Osteoblast (primary cell): ENCODE measurements at regions not wholly inside any gene's neighbourhood (a gene's known extent, or its start where the extent isn't known, plus 50 kb on each side); places are given as distances from the start of the nearest gene placed in this dataset.

Experiments used
- DNase-seq: peaks from one replicate; pipeline ENCODE4 v3.0.0; 2011; ENCODE audit warnings: low spot score, mixed read lengths; ENCODE audit not compliant: insufficient read length; ENCODE audit errors: missing footprints
- H2AFZ ChIP-seq: 2 replicates; pipeline ENCODE4 v1.6.0; 2011; ENCODE audit warnings: mild to moderate bottlenecking, low read length
- H3K27ac ChIP-seq: 2 replicates; pipeline ENCODE4 v1.5.1; 2011; ENCODE audit warnings: mild to moderate bottlenecking, low read depth, low read length, moderate library complexity
- H3K27me3 ChIP-seq: 2 replicates; pipeline ENCODE4 v1.6.0; 2012; ENCODE audit warnings: mild to moderate bottlenecking, control low read depth, inconsistent platforms, low read length, moderate library complexity; ENCODE audit not compliant: insufficient read depth
- H3K36me3 ChIP-seq: 2 replicates; pipeline ENCODE4 v1.5.1; 2011; ENCODE audit warnings: mild to moderate bottlenecking, low read length, control low read depth, moderate library complexity; ENCODE audit not compliant: insufficient read depth
- H3K4me1 ChIP-seq: 2 replicates; pipeline ENCODE4 v1.5.1; 2011; ENCODE audit warnings: mild to moderate bottlenecking, low read length, control low read depth, moderate library complexity; ENCODE audit not compliant: insufficient read depth
- H3K4me2 ChIP-seq: 2 replicates; pipeline ENCODE4 v1.6.0; 2011; ENCODE audit warnings: mild to moderate bottlenecking, low read length; ENCODE audit not compliant: insufficient read depth
- H3K4me3 ChIP-seq: fragments of 200-600 bp; sonication (generic); 3 replicates; pipeline ENCODE4 v1.5.1; 2012; ENCODE audit warnings: mild to moderate bottlenecking, low read length, inconsistent platforms; ENCODE audit not compliant: insufficient read depth
- H3K79me2 ChIP-seq: 2 replicates; pipeline ENCODE4 v1.6.0; 2012; ENCODE audit warnings: mild to moderate bottlenecking, low read length, control low read depth, inconsistent platforms; ENCODE audit not compliant: insufficient read depth
- H3K9me3 ChIP-seq: 2 replicates; pipeline ENCODE4 v1.5.1; 2011; ENCODE audit warnings: low read depth, low read length, control low read depth
- H4K20me1 ChIP-seq: 2 replicates; pipeline ENCODE4 v1.6.0; 2012; ENCODE audit warnings: mild to moderate bottlenecking, low read length, control low read depth; ENCODE audit not compliant: insufficient read depth
- TF ChIP-seq, protein P1 (sequence below): IDR thresholded peaks from 2 replicates; pipeline ENCODE4 v1.5.1; 2011; ENCODE audit warnings: mild to moderate bottlenecking, low read depth, low read length, moderate library complexity; ENCODE audit errors: extremely low read depth

DNA sequence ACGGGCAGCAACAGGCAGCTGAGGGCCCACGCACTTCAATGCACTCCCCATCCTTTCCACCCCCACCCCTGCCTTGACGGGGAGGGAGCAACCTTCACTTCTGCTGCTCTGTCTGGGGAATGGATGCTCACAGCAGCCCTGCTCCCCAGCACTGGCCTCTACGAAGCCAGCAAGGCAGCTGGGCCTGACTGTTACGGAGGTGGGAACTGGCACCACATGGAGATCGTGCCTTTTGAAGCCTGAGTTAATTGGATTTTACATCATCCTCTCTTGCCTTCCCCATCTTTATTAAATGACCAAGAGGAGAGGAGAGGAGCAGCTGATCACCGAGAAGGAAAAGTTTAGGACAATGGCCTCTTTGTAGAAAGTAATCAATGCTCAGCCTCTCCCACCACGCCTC is 187.0 kb upstream of the RPL38 start:
- H3K4me2 ChIP-seq = no peak overlapping the region
- H3K79me2 ChIP-seq = no peaks in the 10 kb centered on the region
- H4K20me1 ChIP-seq = no peaks in the 10 kb centered on the region
- TF ChIP-seq, protein P1, sequence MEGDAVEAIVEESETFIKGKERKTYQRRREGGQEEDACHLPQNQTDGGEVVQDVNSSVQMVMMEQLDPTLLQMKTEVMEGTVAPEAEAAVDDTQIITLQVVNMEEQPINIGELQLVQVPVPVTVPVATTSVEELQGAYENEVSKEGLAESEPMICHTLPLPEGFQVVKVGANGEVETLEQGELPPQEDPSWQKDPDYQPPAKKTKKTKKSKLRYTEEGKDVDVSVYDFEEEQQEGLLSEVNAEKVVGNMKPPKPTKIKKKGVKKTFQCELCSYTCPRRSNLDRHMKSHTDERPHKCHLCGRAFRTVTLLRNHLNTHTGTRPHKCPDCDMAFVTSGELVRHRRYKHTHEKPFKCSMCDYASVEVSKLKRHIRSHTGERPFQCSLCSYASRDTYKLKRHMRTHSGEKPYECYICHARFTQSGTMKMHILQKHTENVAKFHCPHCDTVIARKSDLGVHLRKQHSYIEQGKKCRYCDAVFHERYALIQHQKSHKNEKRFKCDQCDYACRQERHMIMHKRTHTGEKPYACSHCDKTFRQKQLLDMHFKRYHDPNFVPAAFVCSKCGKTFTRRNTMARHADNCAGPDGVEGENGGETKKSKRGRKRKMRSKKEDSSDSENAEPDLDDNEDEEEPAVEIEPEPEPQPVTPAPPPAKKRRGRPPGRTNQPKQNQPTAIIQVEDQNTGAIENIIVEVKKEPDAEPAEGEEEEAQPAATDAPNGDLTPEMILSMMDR = no peak
- H3K36me3 ChIP-seq = no peaks in the 10 kb centered on the region
- no peaks in the 10 kb centered on the region for H3K4me1 ChIP-seq
- H3K27me3 ChIP-seq = no peaks in the 10 kb centered on the region
- H3K27ac ChIP-seq = no peak overlapping the region
- no peak for DNase-seq
- H3K4me3 ChIP-seq = no peak overlapping the region
- no peak overlapping the region for H2AFZ ChIP-seq
- H3K9me3 ChIP-seq = no peaks in the 10 kb centered on the region

DNA sequence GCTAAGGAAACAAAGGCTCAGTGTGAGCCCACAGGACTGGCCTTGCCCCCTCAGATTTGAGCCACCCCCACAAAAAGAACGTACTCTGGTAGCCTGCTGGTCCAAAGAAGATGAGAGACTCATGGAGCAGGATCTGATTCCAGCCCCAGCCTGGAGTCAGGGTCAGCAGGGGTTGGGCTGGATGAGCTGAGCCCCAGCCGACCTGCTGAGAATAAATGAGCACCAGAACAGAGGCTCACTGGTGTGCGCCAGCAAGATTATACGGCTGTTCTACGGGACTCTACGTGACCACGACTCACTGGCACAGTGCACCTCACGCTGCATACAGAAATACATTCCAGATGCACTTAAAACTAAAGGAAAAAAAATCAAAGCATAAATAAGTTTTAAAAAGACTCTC is 186.0 kb upstream of the RPL38 start:
- H4K20me1 ChIP-seq = no peaks in the 10 kb centered on the region
- H2AFZ ChIP-seq = no peak overlapping the region
- H3K4me1 ChIP-seq = no peaks in the 10 kb centered on the region
- H3K4me3 ChIP-seq = no peak overlapping the region
- TF ChIP-seq, protein P1 = no peak
- DNase-seq = no peak
- H3K36me3 ChIP-seq = no peaks in the 10 kb centered on the region
- H3K4me2 ChIP-seq = no peak overlapping the region
- H3K27me3 ChIP-seq = no peaks in the 10 kb centered on the region
- no peaks in the 10 kb centered on the region for H3K9me3 ChIP-seq
- H3K27ac ChIP-seq = no peak overlapping the region
- H3K79me2 ChIP-seq = no peaks in the 10 kb centered on the region

GRCh38 chr17:74018115-74018514 is 185.4 kb upstream of the RPL38 start:
- no peaks in the 10 kb centered on the region for H3K9me3 ChIP-seq
- no peaks in the 10 kb centered on the region for H3K36me3 ChIP-seq
- no peak overlapping the region for H3K4me2 ChIP-seq
- H3K4me3 ChIP-seq = no peak overlapping the region
- H3K4me1 ChIP-seq = no peaks in the 10 kb centered on the region
- no peaks in the 10 kb centered on the region for H4K20me1 ChIP-seq
- no peak overlapping the region for H2AFZ ChIP-seq
- H3K27me3 ChIP-seq = no peaks in the 10 kb centered on the region
- no peaks in the 10 kb centered on the region for H3K79me2 ChIP-seq
- TF ChIP-seq, protein P1 = no peak
- DNase-seq = no peak
- H3K27ac ChIP-seq = no peak overlapping the region

- no peak for DNase-seq
- Histone ChIP-seq H3K4me3 (no peak overlapping the region), H3K27ac (no peak overlapping the region), H3K36me3 (no peaks in the 10 kb centered on the region), H4K20me1 (no peaks in the 10 kb centered on the region), H3K9me3 (no peaks in the 10 kb centered on the region), H3K27me3 (no peaks in the 10 kb centered on the region), H3K4me1 (no peaks in the 10 kb centered on the region), H3K79me2 (no peaks in the 10 kb centered on the region), H3K4me2 (no peak overlapping the region), H2AFZ (no peak overlapping the region)
- TF ChIP-seq, protein P1 = no peak
These were observed 184.2 kb upstream of the RPL38 start for GRCh38 chr17:74019271-74019670.
